Uterus (tissue), 2 donors: ENCODE measurements at regions not wholly inside any gene's neighbourhood (a gene's known extent, or its start where the extent isn't known, plus 50 kb on each side); places are given as distances from the start of the nearest gene placed in this dataset.
"Not testable (repeated sequence)": the region's sequence is repeated elsewhere in the genome, so short reads cannot be mapped to it uniquely, and the experiment has no call there.

Source experiments
- CTCF ChIP-seq, 4 experiments: fragments of 200-600 bp in 2 of 4; fragments of 450-650 bp in 2 of 4; sonication (generic) in 2 of 4; IDR thresholded peaks; one replicate each; pipeline ENCODE4 v1.5.1; 2016 to 2019; ENCODE audit warnings: antibody characterized with exemption in 4 of 4, mild to moderate bottlenecking in 2 of 4, moderate library complexity in 1 of 4
- POLR2A ChIP-seq, 2 donors: fragments of 450-650 bp; IDR thresholded peaks; one replicate each; pipeline ENCODE4 v1.6.1; 2016; ENCODE audit warnings: antibody characterized with exemption in 2 of 2, mild to moderate bottlenecking in 1 of 2, moderate library complexity in 1 of 2

DNA sequence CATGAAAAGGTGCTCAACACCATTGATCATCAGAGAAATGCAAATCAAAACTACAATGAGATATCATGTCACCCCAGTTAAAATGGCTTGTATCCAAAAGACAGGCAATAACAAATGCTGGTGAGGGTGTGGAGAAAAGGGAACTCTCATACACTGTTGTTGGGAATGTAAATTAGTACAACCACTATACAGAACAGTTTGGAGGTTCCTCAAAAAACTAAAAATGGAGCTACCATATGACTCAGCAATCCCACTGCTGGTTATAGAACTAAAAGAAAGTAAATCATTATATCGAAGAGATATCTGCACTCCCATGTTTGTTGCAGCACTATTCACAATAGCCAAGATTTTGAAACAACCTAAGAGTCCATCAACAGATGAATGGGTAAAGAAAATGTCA, 238.0 kb downstream of the ZNF621 start:
- not testable (repeated sequence) for TF ChIP-seq CTCF, POLR2A (IDR thresholded peaks at IDR 0.05)
